Spinal cord (tissue), 9 donors: ENCODE measurements at regions not wholly inside any gene's neighbourhood (a gene's known extent, or its start where the extent isn't known, plus 50 kb on each side); places are given as distances from the start of the nearest gene placed in this dataset.
A peak's percentile ranks its signal among the peaks of the same experiment; 100 is the strongest.

Experiments
- DNase-seq, 6 donors: peaks; one replicate each; pipeline versions ENCODE4 v3.0.0 to v3.0.0-alpha.2; 2013 to 2015; ENCODE audit warnings: low spot score in 6 of 6, low read depth in 4 of 6
- H3K27ac ChIP-seq: one replicate; pipeline ENCODE4 v1.5.1; 2013; ENCODE audit warnings: low read depth, low read length, control low read depth
- H3K27me3 ChIP-seq: one replicate; pipeline ENCODE4 v1.6.1; 2013; ENCODE audit warnings: low read length; ENCODE audit not compliant: control insufficient read depth, insufficient read depth
- H3K36me3 ChIP-seq: one replicate; pipeline ENCODE4 v1.6.1; 2013; ENCODE audit warnings: low read length; ENCODE audit not compliant: control insufficient read depth, insufficient read depth
- H3K4me1 ChIP-seq: one replicate; pipeline ENCODE4 v1.6.1; 2013; ENCODE audit warnings: low read length; ENCODE audit not compliant: control insufficient read depth, insufficient read depth
- H3K4me3 ChIP-seq: one replicate; pipeline ENCODE4 v1.5.1; 2013; ENCODE audit warnings: low read depth, low read length, control low read depth
- H3K9me3 ChIP-seq: one replicate; pipeline ENCODE4 v1.6.1; 2013; ENCODE audit warnings: low read length; ENCODE audit not compliant: control insufficient read depth, insufficient read depth
- WGBS: methylation state at CpG from one replicate; pipeline ENCODE4 v1.1.5; 2013; ENCODE audit warnings: missing lambda C conversion rate; ENCODE audit not compliant: insufficient coverage; 5-methylcytosine and 5-hydroxymethylcytosine counted together
- donor health status: healthy.

DNA sequence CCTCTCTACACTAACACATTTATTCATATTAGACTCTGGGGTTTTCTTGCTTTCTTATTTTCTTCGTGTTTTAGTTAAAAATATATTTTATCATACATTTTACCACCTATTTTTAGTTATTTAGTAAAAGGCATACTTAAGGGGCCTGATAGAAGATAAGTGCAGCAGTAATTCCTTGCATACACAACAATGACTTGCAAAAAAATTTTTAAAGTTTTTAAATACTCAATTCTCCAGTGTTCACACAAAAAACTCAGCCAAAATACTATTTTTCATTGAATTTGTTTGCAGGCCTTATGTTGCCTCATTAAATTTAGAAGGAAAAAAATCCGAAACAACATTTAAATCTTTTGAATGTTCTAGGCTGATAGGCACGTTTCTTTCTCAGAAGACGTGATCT, 2431.7 kb downstream of the PCDH9 start:
- H3K4me3 ChIP-seq: no peak overlapping the region
- H3K36me3 ChIP-seq: no peaks in the 10 kb centered on the region
- H3K9me3 ChIP-seq: no peaks in the 10 kb centered on the region
- WGBS: no CpG with 5 or more reads among the region's 4 CpGs
- no peaks in the 10 kb centered on the region for H3K27me3 ChIP-seq
- H3K4me1 ChIP-seq: no peaks in the 10 kb centered on the region
- no peak overlapping the region for H3K27ac ChIP-seq
- no peak for DNase-seq

DNA sequence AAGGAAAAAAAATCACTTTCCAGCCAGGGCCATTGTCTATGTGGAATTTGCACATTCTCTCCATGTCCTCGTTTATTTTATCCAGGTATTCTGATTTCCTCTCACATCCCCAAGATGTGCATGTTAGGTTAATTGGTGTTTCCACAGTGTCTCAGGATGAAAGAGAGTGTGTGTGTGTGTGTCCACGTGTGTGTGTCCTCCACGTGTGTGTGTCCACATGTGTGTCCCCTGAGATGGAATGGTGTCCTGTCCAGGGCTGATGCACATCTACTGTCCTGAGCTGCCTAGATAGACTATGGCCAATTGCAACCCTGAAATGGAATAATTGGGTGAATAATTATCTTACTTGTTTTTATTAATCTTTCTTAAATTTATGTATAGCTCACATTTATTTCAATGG, 2436.5 kb downstream of the PCDH9 start:
- Histone ChIP-seq H3K4me1 (no peaks in the 10 kb centered on the region), H3K9me3 (no peaks in the 10 kb centered on the region), H3K36me3 (no peaks in the 10 kb centered on the region), H3K4me3 (no peak overlapping the region), H3K27ac (no peak overlapping the region), H3K27me3 (no peaks in the 10 kb centered on the region)
- WGBS: 100% methylated on average over 2 of the region's 3 CpGs
- DNase-seq: no peak

DNA sequence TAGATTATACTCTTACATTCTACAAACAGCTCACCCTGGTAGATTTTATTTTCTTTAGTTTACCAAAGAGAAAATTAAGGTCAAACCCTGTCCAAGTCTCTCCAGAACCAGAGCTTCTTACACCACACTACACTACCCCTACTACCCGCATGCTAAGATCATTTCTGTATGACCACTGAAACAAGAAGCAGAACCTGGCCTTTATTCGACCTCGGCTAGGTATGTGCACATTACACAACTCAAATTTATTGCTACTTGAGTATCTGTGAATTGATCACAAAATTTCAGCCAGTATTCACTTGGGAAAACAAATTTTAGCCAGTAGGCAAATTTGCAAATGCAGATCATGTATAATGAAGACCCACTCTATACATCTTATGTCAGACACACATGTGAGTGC, 2437.0 kb downstream of the PCDH9 start:
- H3K27ac ChIP-seq: no peak overlapping the region
- H3K4me3 ChIP-seq: no peak overlapping the region
- H3K36me3 ChIP-seq: no peaks in the 10 kb centered on the region
- DNase-seq: no peak
- H3K27me3 ChIP-seq: no peaks in the 10 kb centered on the region
- no peaks in the 10 kb centered on the region for H3K4me1 ChIP-seq
- H3K9me3 ChIP-seq: no peaks in the 10 kb centered on the region
- 87% methylated on average over 3 of the region's 3 CpGs for WGBS

DNA sequence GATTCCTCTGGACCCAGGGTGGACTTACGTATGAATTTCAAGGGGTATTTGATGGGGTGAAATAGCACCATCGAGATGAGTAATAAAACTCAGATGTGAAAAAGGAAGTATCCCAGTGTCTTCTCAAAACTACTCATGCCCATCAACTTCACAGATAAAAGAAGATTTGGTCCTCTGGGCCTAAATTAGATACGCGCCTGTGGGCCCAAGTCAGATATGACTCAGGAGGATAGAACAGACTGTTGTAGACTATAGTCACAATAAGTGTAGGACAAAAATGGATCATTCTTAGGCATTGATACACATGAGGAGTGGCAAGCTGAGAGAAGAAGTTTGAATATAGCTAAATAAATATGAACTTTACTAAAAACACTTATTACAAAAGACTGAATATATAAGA, 2438.8 kb downstream of the PCDH9 start:
- no peak overlapping the region for H3K27ac ChIP-seq
- H3K36me3 ChIP-seq: no peaks in the 10 kb centered on the region
- no peaks in the 10 kb centered on the region for H3K4me1 ChIP-seq
- H3K27me3 ChIP-seq: no peaks in the 10 kb centered on the region
- no peak overlapping the region for H3K4me3 ChIP-seq
- no peak for DNase-seq
- no peaks in the 10 kb centered on the region for H3K9me3 ChIP-seq
- WGBS: 100% methylated on average over 1 of the region's 4 CpGs

DNA sequence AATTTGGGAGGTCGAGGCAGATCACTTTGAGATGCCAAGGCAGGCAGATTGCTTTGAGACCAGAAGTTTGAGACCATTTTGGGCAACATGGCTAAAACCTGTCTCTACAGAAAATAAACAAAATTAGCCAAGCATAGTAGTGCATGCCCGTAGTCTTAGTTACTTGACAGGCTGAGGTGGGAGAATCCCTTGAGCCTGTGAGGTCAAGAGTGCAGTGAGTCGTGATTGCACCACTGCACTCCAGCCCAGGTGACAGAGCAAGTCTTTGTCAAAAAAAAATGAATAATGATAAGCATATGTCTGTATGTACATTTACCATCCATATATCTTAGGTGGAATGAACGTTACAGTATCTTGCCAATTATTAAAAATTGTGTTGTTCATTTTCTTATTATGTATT, 2447.7 kb downstream of the PCDH9 start:
- Histone ChIP-seq H3K9me3 (peaks cover 2% of the 10 kb centered on the region), H3K4me1 (no peaks in the 10 kb centered on the region), H3K27ac (no peak overlapping the region), H3K27me3 (no peaks in the 10 kb centered on the region), H3K36me3 (no peaks in the 10 kb centered on the region), H3K4me3 (no peak overlapping the region)
- no peak for DNase-seq
- WGBS: 90% methylated on average over 1 of the region's 4 CpGs

DNA sequence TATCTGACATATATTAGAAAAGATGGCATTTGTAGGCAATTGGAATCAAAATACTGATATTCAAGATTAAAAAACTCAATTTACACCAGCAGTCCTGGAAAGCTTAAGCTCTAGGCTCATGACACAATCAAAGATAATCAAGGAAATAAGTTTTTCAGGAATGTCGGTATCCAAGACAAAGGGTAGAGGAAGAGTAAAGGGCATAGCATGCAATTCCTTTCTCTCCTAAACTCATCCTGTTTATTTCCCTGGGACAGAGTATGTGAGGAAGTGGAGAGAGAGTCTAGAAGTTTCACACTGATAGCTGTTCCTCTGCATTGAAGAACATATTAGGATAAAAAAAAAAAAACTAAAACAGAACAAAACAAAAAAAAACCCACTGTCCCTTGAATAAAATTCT, 2452.1 kb downstream of the PCDH9 start:
- Histone ChIP-seq H3K27ac (no peak overlapping the region), H3K4me1 (no peaks in the 10 kb centered on the region), H3K9me3 (no peaks in the 10 kb centered on the region), H3K27me3 (no peaks in the 10 kb centered on the region), H3K36me3 (no peaks in the 10 kb centered on the region), H3K4me3 (no peak overlapping the region)
- WGBS: no CpG with 5 or more reads among the region's 1 CpG
- DNase-seq: no peak

DNA sequence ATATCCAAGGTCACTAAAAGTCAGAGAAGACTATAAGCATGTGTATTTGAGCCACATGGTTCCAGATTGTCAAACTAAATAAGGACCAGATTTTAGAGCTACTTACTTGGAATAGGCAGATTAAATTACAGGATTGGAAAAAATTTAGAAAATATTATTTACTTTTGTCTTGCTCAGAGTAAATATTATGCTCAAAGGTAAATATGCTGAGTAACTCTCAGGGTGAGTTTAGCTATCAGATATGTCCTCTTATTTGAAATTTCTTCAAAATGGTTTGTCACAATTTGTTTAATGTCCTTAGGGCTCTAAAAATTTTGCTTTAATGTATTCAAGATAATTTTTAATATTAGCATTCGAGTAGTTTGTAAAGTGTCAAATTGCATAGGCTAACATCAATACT, 2455.2 kb downstream of the PCDH9 start:
- no peaks in the 10 kb centered on the region for H3K4me1 ChIP-seq
- no peaks in the 10 kb centered on the region for H3K9me3 ChIP-seq
- H3K27ac ChIP-seq: no peak overlapping the region
- no CpG with 5 or more reads among the region's 1 CpG for WGBS
- H3K36me3 ChIP-seq: no peaks in the 10 kb centered on the region
- no peak overlapping the region for H3K4me3 ChIP-seq
- H3K27me3 ChIP-seq: no peaks in the 10 kb centered on the region
- DNase-seq: no peak

DNA sequence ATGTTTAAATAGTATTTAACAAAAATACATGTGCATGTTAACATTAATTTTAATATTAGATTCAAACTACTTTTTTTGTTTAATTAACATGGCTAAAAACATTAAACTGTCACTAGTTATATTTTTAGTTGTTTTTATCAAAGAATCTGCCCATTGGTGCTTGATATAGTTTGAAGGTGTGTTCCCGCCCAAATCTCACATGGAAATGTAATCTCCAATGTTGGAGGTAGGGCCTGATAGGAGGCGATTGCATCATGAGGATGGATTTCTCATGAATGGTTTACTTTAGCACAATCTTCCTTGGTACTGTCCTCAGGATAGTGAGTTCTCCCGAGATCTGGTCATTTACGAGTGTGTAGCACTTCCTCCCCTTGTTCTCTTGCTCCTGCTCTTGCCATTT, 2459.4 kb downstream of the PCDH9 start:
- Histone ChIP-seq H3K27me3 (no peaks in the 10 kb centered on the region), H3K36me3 (no peaks in the 10 kb centered on the region), H3K27ac (no peak overlapping the region), H3K9me3 (no peaks in the 10 kb centered on the region), H3K4me3 (no peak overlapping the region), H3K4me1 (no peaks in the 10 kb centered on the region)
- WGBS: 94% methylated on average over 2 of the region's 4 CpGs
- DNase-seq: no peak

DNA sequence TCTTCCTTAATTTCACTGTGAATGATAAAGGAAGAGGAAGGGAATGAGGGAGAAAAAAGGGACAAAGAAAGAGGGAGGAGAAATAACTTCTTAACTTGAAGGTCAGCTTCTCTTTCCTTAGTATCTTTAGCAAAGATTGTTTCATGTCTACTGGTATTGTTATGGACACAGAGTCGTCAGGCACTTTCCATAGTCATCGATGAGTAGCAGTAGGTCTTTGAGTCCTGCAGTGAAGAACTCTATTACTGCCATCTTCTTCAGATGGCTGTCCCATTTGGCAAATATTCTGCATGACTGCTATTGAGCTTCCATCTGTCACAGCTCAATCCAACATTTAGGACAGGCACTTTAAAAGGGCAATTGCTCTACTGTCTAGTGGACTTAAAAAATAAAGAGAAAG, 2463.1 kb downstream of the PCDH9 start:
- DNase-seq: no peak
- 50% methylated on average over 2 of the region's 2 CpGs for WGBS

DNA sequence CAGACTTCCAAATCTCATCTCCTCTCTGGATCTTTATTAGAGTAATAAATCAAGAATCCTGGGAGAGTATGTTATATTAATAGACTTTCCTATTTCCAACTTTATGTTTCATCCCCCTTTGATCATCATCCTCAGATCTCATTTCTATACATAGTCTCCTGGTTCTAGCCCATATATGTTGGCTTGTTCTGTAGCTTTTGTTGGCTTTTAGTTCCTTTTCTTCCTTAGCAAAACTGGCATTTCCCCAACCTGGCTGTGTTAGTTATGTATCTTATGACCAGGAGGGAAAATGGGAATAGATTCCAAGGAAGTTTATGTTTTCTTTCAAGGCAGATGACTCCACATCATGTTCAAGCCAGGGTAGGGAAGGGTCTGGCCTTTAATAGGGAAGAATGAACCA, 2464.5 kb downstream of the PCDH9 start:
- H3K4me3 ChIP-seq: no peak overlapping the region
- H3K27ac ChIP-seq: no peak overlapping the region
- no peaks in the 10 kb centered on the region for H3K9me3 ChIP-seq
- no peaks in the 10 kb centered on the region for H3K36me3 ChIP-seq
- DNase-seq: peak in 1 of 6 donors; percentile 9
- H3K4me1 ChIP-seq: no peaks in the 10 kb centered on the region
- H3K27me3 ChIP-seq: no peaks in the 10 kb centered on the region

More for the DNA sequence above, 2463.1 kb downstream of the PCDH9 start:
- H3K4me1 ChIP-seq: no peaks in the 10 kb centered on the region
- no peaks in the 10 kb centered on the region for H3K27me3 ChIP-seq
- no peaks in the 10 kb centered on the region for H3K9me3 ChIP-seq
- H3K36me3 ChIP-seq: no peaks in the 10 kb centered on the region
- H3K27ac ChIP-seq: no peak overlapping the region
- H3K4me3 ChIP-seq: no peak overlapping the region
